ENCODE measurements at regions not wholly inside any gene's neighbourhood (a gene's known extent, or its start where the extent isn't known, plus 50 kb on each side); places are given as distances from the start of the nearest gene placed in this dataset.

- Histone ChIP-seq H4K5ac (ENCODE audit: low read depth, low read length) (no peak overlapping the region), H2AK9ac (replicated peaks; ENCODE audit: low read depth, low read length, poor library complexity) (no peak overlapping the region), H2BK20ac (ENCODE audit: low read depth, low read length) (no peak overlapping the region), H4K8ac (ENCODE audit: low read depth in 2 of 2, low read length in 2 of 2) (no peak overlapping the region), H3K4ac (ENCODE audit: low read depth, low read length) (no peak overlapping the region), H3K18ac (ENCODE audit: low read depth, low read length) (no peak overlapping the region), H3K14ac (replicated peaks; ENCODE audit: low read depth, low read length) (no peak overlapping the region), H3K23ac (ENCODE audit: low read depth, low read length) (no peak overlapping the region), H3K79me1 (ENCODE audit: low read depth in 1 of 2, low read length in 2 of 2) (no peaks in the 10 kb centered on the region), H3K9me3 (ENCODE audit: control insufficient read depth, insufficient read depth, low read length) (no peaks in the 10 kb centered on the region), H3K27ac (ENCODE audit: insufficient read depth, low read length) (no peak overlapping the region), H3K4me3 (ENCODE audit: insufficient read depth, low read depth, low read length) (no peak overlapping the region), H3K56ac (ENCODE audit: extremely low read depth, insufficient read depth, low read length) (no peak overlapping the region), H2BK5ac (ENCODE audit: low read depth, low read length, poor library complexity, severe bottlenecking) (no peak overlapping the region), H4K20me1 (ENCODE audit: insufficient read depth, low read length) (no peaks in the 10 kb centered on the region), H2AK5ac (ENCODE audit: low read depth, low read length) (no peak overlapping the region), H2BK15ac (ENCODE audit: low read depth, low read length) (no peak overlapping the region), H3K4me1 (ENCODE audit: control insufficient read depth, insufficient read depth, low read length) (no peaks in the 10 kb centered on the region), H3K27me3 (ENCODE audit: control insufficient read depth, insufficient read depth, low read length) (peaks cover 3% of the 10 kb centered on the region; the same call in 1 of the 2 replicates), H2BK120ac (ENCODE audit: low read depth, low read length) (no peak overlapping the region), H3K36me3 (ENCODE audit: control insufficient read depth, insufficient read depth, low read length) (no peaks in the 10 kb centered on the region), H3K4me2 (ENCODE audit: low read depth, low read length) (no peak overlapping the region), H2AFZ (replicated peaks; ENCODE audit: low read length, poor library complexity) (no peak overlapping the region), H3K9ac (ENCODE audit: low read depth, low read length) (no peak overlapping the region), H3K9me1 (ENCODE audit: insufficient read depth, low read length) (no peaks in the 10 kb centered on the region; the same call in 1 of the 2 replicates), H4K91ac (ENCODE audit: insufficient read depth, low read depth, low read length) (no peak overlapping the region)
- no TSS peak for BruUV-seq (replicated peaks)
- ChIA-PET POLR2A (ENCODE audit: unreplicated experiment) (no interaction called here), CTCF (no interaction called here)
- dilution Hi-C loops (cut with HindIII; ENCODE audit: low sequenced_read_pairs, unreplicated experiment), result no loop called here
- intact Hi-C loops (cut with micrococcal nuclease), result no loop called here
- in situ Hi-C loops (cut with MboI; ENCODE audit: low sequenced_read_pairs), result no loop called here
- no peak for DNase-seq
- WGBS, 2 experiments (ENCODE audit: extremely low coverage in 2 of 2, insufficient read length in 1 of 2), result no CpG with 5 or more reads among the region's 2 CpGs
- no peak for ATAC-seq (ENCODE audit: low read depth)
- TF ChIP-seq RCOR1 (IDR thresholded peaks at IDR 0.05; ENCODE audit: insufficient replicate concordance, low read length) (no peak), CTCF (conservative IDR thresholded peaks at IDR 0.05; ENCODE audit: low read depth, low read length) (no peak), CEBPB (IDR thresholded peaks at IDR 0.05; ENCODE audit: low read depth, low read length) (no peak), CHD1 (IDR thresholded peaks at IDR 0.05; ENCODE audit: low read depth, low read length) (no peak), BHLHE40 (IDR thresholded peaks at IDR 0.05; ENCODE audit: low read depth, low read length) (no peak), FOS (IDR thresholded peaks at IDR 0.05; ENCODE audit: low read depth, low read length) (no peak), POLR2A (IDR thresholded peaks at IDR 0.05; ENCODE audit: low read depth, low read length) (no peak)
These were observed 195.1 kb downstream of the KCNS3 start for GRCh38 chr2:18073601-18074000.

All from IMR-90 (cell line).